Smooth muscle cell (in vitro differentiated cells): ENCODE measurements at regions not wholly inside any gene's neighbourhood (a gene's known extent, or its start where the extent isn't known, plus 50 kb on each side); places are given as distances from the start of the nearest gene placed in this dataset.
"Not testable (repeated sequence)": the region's sequence is repeated elsewhere in the genome, so short reads cannot be mapped to it uniquely, and the experiment has no call there.

Experiments used
- DNase-seq: peaks from one replicate; lab custom pipeline; 2025; ENCODE audit not compliant: unreplicated experiment; lab: John Stamatoyannopoulos, UW
- H2AFZ ChIP-seq: fragments of 200-600 bp; sonication (generic); 2 replicates; pipeline ENCODE4 v1.6.0; 2016; ENCODE audit warnings: antibody characterized with exemption, low read depth, mild to moderate bottlenecking
- H3F3A ChIP-seq: fragments of 200-600 bp; sonication (generic); 2 replicates; pipeline ENCODE4 v1.6.0; 2017; ENCODE audit warnings: antibody characterized with exemption, low read depth
- H3K27ac ChIP-seq: fragments of 200-600 bp; sonication (generic); 2 replicates; pipeline ENCODE4 v1.5.1; 2016; ENCODE audit warnings: low read depth, mild to moderate bottlenecking
- H3K27me3 ChIP-seq: fragments of 200-600 bp; sonication (generic); 2 replicates; pipeline ENCODE4 v1.6.1; 2016; ENCODE audit warnings: low read depth, mild to moderate bottlenecking
- H3K36me3 ChIP-seq: fragments of 200-600 bp; sonication (generic); 2 replicates; pipeline ENCODE4 v1.5.1; 2016; ENCODE audit warnings: low read depth
- H3K4me1 ChIP-seq: fragments of 200-600 bp; sonication (generic); 2 replicates; pipeline ENCODE4 v1.5.1; 2016; ENCODE audit warnings: low read depth
- H3K4me2 ChIP-seq: fragments of 200-600 bp; sonication (generic); 2 replicates; pipeline ENCODE4 v1.6.0; 2016; ENCODE audit warnings: mild to moderate bottlenecking
- H3K4me3 ChIP-seq: fragments of 200-600 bp; sonication (generic); 2 replicates; pipeline ENCODE4 v1.5.1; 2016; ENCODE audit warnings: mild to moderate bottlenecking
- H3K79me2 ChIP-seq: fragments of 200-600 bp; sonication (generic); 2 replicates; pipeline ENCODE4 v1.6.0; 2016; ENCODE audit warnings: low read depth, mild to moderate bottlenecking
- H3K9ac ChIP-seq: fragments of 200-600 bp; sonication (generic); 2 replicates; pipeline ENCODE4 v1.6.0; 2016; ENCODE audit warnings: low read depth
- H3K9me3 ChIP-seq: fragments of 200-600 bp; sonication (generic); replicated peaks from 2 replicates; pipeline ENCODE4 v1.5.1; 2016; ENCODE audit warnings: low read depth
- H4K20me1 ChIP-seq: fragments of 200-600 bp; sonication (generic); 2 replicates; pipeline ENCODE4 v1.6.0; 2016; ENCODE audit warnings: low read depth
- WGBS: methylation state at CpG from one replicate; pipeline ENCODE4 v1.1.7; 2016; ENCODE audit warnings: low lambda C conversion rate; 5-methylcytosine and 5-hydroxymethylcytosine counted together

- H4K20me1 ChIP-seq, H3K4me2 ChIP-seq, H3K9me3 ChIP-seq, H3F3A ChIP-seq, H3K4me1 ChIP-seq, H2AFZ ChIP-seq, H3K27me3 ChIP-seq, H3K79me2 ChIP-seq, H3K4me3 ChIP-seq, H3K27ac ChIP-seq, H3K9ac ChIP-seq, DNase-seq, H3K36me3 ChIP-seq: not testable (repeated sequence)
- WGBS: 91% methylated on average over 6 of the region's 7 CpGs
Measured at GRCh38 chr5:177847914-177848313, 65.2 kb upstream of the FAM153A start.

DNA sequence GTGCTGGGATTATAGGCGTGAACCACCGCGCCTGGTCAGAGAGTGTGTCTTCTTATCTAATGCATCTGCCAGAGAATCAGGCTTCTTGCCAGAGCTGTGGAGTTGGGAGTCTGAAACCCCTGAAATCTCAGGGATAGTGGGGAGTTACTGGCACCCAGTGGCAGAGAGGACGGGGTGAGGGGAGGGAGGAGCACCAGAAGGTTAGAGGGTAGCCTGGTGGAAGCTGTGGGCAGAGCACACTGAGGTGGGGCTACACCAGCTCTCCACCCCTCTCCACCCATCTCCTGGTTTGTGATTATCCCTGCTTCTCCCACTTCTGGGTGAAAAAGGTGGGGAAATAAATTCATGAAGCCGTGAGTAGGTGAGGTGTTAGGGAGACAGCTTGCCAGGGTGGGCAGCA lies 63.9 kb upstream of the FAM153A start:
- not testable (repeated sequence) for H3K4me2 ChIP-seq, H3K4me1 ChIP-seq, H3K27ac ChIP-seq, H3K9ac ChIP-seq, H2AFZ ChIP-seq, H3K27me3 ChIP-seq, H4K20me1 ChIP-seq, H3F3A ChIP-seq, DNase-seq, H3K9me3 ChIP-seq, H3K4me3 ChIP-seq, H3K36me3 ChIP-seq, H3K79me2 ChIP-seq
- 69% methylated on average over 2 of the region's 5 CpGs for WGBS

- 92% methylated on average over 1 of the region's 4 CpGs for WGBS
- H3K9me3 ChIP-seq: not testable (repeated sequence)
Measured at GRCh38 chr5:177845906-177846305, 63.2 kb upstream of the FAM153A start.

DNA sequence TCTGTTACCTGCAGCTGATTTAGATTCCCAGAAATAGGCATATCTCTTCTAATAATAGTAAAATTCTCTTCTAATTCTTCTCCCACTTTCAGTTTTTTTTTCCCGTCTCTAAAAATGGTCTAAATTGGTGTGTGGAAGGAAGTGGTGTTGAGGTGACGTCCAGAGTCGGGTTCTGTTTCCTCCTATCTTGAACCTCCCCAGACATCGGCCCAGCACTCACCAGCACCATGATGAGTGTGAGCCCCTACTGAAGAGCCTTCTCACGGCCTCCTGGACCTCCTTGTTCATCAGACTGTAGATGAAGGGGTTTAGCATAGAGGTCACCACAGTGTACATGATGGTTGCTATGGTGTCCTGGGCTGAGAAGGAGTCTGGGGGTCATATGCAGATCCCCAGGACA lies 53.5 kb upstream of the FAM153A start:
- H2AFZ ChIP-seq, H3K79me2 ChIP-seq, H3K9me3 ChIP-seq, H3K9ac ChIP-seq, H3K4me1 ChIP-seq, DNase-seq, H4K20me1 ChIP-seq, H3F3A ChIP-seq, H3K4me3 ChIP-seq, H3K27me3 ChIP-seq, H3K4me2 ChIP-seq, H3K36me3 ChIP-seq, H3K27ac ChIP-seq: not testable (repeated sequence)
- WGBS: 87% methylated on average over 4 of the region's 5 CpGs

More at GRCh38 chr5:177845906-177846305, 63.2 kb upstream of the FAM153A start:
- H4K20me1 ChIP-seq, H3K79me2 ChIP-seq, H2AFZ ChIP-seq, H3K9ac ChIP-seq, H3K36me3 ChIP-seq, H3K4me2 ChIP-seq, H3K4me1 ChIP-seq, DNase-seq, H3K4me3 ChIP-seq, H3K27me3 ChIP-seq, H3K27ac ChIP-seq, H3F3A ChIP-seq: not testable (repeated sequence)
